DND-41 (cell line): ENCODE measurements at regions not wholly inside any gene's neighbourhood (a gene's known extent, or its start where the extent isn't known, plus 50 kb on each side); places are given as distances from the start of the nearest gene placed in this dataset.

ENCODE experiments used
- ATAC-seq: fragments of 200-7000 bp; cut with Tn5 transposase; 3 replicates; pipeline ENCODE4 v1.9.1; 2021; ENCODE audit warnings: low read depth; ENCODE audit not compliant: insufficient read depth
- DNase-seq: peaks from one replicate; pipeline ENCODE4 v3.0.0-alpha.2; 2020
- H2AFZ ChIP-seq: 2 replicates; pipeline ENCODE4 v1.6.0; 2012; ENCODE audit warnings: low read depth, low read length
- H3K27ac ChIP-seq: 2 replicates; pipeline ENCODE4 v1.5.1; 2012; ENCODE audit warnings: low read length, inconsistent platforms
- H3K27me3 ChIP-seq: fragments of 200-600 bp; sonication (generic); 2 replicates; pipeline ENCODE4 v1.6.0; 2012; ENCODE audit warnings: low read length, mild to moderate bottlenecking, inconsistent platforms; ENCODE audit not compliant: insufficient read depth, poor library complexity
- H3K36me3 ChIP-seq: 2 replicates; pipeline ENCODE4 v1.5.1; 2012; ENCODE audit warnings: low read length, inconsistent platforms; ENCODE audit not compliant: insufficient read depth
- H3K4me1 ChIP-seq: 2 replicates; pipeline ENCODE4 v1.5.1; 2012; ENCODE audit warnings: mild to moderate bottlenecking, low read length; ENCODE audit not compliant: insufficient read depth
- H3K4me2 ChIP-seq: 2 replicates; pipeline ENCODE4 v1.6.0; 2012; ENCODE audit warnings: mild to moderate bottlenecking, moderate library complexity, low read length, inconsistent platforms; ENCODE audit not compliant: insufficient read depth
- H3K4me3 ChIP-seq, 2 experiments: fragments of 200-600 bp in 1 of 2; shearing (Covaris generic) in 1 of 2; 2 replicates each; pipeline ENCODE4 v1.5.1; 2012 to 2016; ENCODE audit warnings: inconsistent platforms in 2 of 2, low read length in 2 of 2, mild to moderate bottlenecking in 2 of 2, low read depth in 1 of 2, moderate library complexity in 1 of 2
- H3K79me2 ChIP-seq: 2 replicates; pipeline ENCODE4 v1.6.0; 2012; ENCODE audit warnings: low read length, inconsistent platforms; ENCODE audit not compliant: insufficient read depth
- H3K9ac ChIP-seq: 2 replicates; pipeline ENCODE4 v1.6.0; 2012; ENCODE audit warnings: low read depth, mild to moderate bottlenecking, inconsistent platforms, low read length, moderate library complexity
- H3K9me3 ChIP-seq: 2 replicates; pipeline ENCODE4 v1.5.1; 2012; ENCODE audit warnings: low read length, moderate library complexity, mild to moderate bottlenecking, inconsistent platforms; ENCODE audit not compliant: insufficient read depth, severe bottlenecking
- H4K20me1 ChIP-seq: 2 replicates; pipeline ENCODE4 v1.6.0; 2012; ENCODE audit warnings: low read length; ENCODE audit not compliant: insufficient read depth
- CTCF ChIP-seq: IDR thresholded peaks from 2 replicates; pipeline ENCODE4 v1.5.1; 2012; ENCODE audit warnings: borderline replicate concordance, low read length, moderate library complexity, mild to moderate bottlenecking; ENCODE audit not compliant: poor library complexity, severe bottlenecking; ENCODE audit errors: extremely low read depth
- EZH2 ChIP-seq: IDR thresholded peaks from 3 replicates; pipeline ENCODE4 v1.6.1; 2012; ENCODE audit warnings: borderline replicate concordance, low read depth, mild to moderate bottlenecking, moderate library complexity, low read length, inconsistent platforms; ENCODE audit not compliant: severe bottlenecking

- H3K27me3 ChIP-seq, result no peaks in the 10 kb centered on the region
- no peak overlapping the region for H2AFZ ChIP-seq
- no peak overlapping the region for H3K4me2 ChIP-seq
- H3K4me1 ChIP-seq, result no peaks in the 10 kb centered on the region
- H3K9ac ChIP-seq, result no peak overlapping the region
- DNase-seq (no peak), ATAC-seq (no peak)
- H4K20me1 ChIP-seq, result no peaks in the 10 kb centered on the region
- H3K27ac ChIP-seq, result no peak overlapping the region
- no peaks in the 10 kb centered on the region for H3K79me2 ChIP-seq
- no peaks in the 10 kb centered on the region for H3K36me3 ChIP-seq
- TF ChIP-seq EZH2, result no peak
- no peak for TF ChIP-seq CTCF
- no peak overlapping the region for H3K4me3 ChIP-seq
- no peaks in the 10 kb centered on the region for H3K9me3 ChIP-seq
These were observed 194.0 kb upstream of the PCDH17 start for GRCh38 chr13:57437587-57437986.

- Histone ChIP-seq H3K4me2 (no peak overlapping the region), H3K27me3 (no peaks in the 10 kb centered on the region), H3K9ac (no peak overlapping the region), H3K36me3 (no peaks in the 10 kb centered on the region), H2AFZ (no peak overlapping the region), H3K79me2 (no peaks in the 10 kb centered on the region), H3K27ac (no peak overlapping the region), H3K4me1 (no peaks in the 10 kb centered on the region), H3K4me3 (no peak overlapping the region), H4K20me1 (no peaks in the 10 kb centered on the region), H3K9me3 (no peaks in the 10 kb centered on the region)
- TF ChIP-seq EZH2, result no peak
- no peak for TF ChIP-seq CTCF
- DNase-seq (no peak), ATAC-seq (no peak)
These were observed 193.5 kb upstream of the PCDH17 start for GRCh38 chr13:57438072-57438471.

GRCh38 chr13:57443494-57443893 lies 188.1 kb upstream of the PCDH17 start:
- Histone ChIP-seq H3K27me3 (no peaks in the 10 kb centered on the region), H4K20me1 (no peaks in the 10 kb centered on the region), H2AFZ (no peak overlapping the region), H3K4me3 (no peak overlapping the region), H3K79me2 (no peaks in the 10 kb centered on the region), H3K9me3 (no peaks in the 10 kb centered on the region), H3K36me3 (no peaks in the 10 kb centered on the region), H3K4me1 (no peaks in the 10 kb centered on the region), H3K27ac (no peak overlapping the region), H3K9ac (no peak overlapping the region), H3K4me2 (no peak overlapping the region)
- TF ChIP-seq EZH2, result no peak
- no peak for TF ChIP-seq CTCF
- DNase-seq (no peak), ATAC-seq (no peak)

- no peaks in the 10 kb centered on the region for H3K27me3 ChIP-seq
- H3K4me2 ChIP-seq, result no peak overlapping the region
- no peak overlapping the region for H3K9ac ChIP-seq
- H3K4me3 ChIP-seq, result no peak overlapping the region
- TF ChIP-seq CTCF, result no peak
- no peak for TF ChIP-seq EZH2
- H3K4me1 ChIP-seq, result no peaks in the 10 kb centered on the region
- H3K79me2 ChIP-seq, result no peaks in the 10 kb centered on the region
- H4K20me1 ChIP-seq, result no peaks in the 10 kb centered on the region
- H3K27ac ChIP-seq, result no peak overlapping the region
- DNase-seq (no peak), ATAC-seq (no peak)
- H3K9me3 ChIP-seq, result no peaks in the 10 kb centered on the region
- no peaks in the 10 kb centered on the region for H3K36me3 ChIP-seq
- H2AFZ ChIP-seq, result no peak overlapping the region
These were observed 181.2 kb upstream of the PCDH17 start for GRCh38 chr13:57450356-57450755.
